NCI-H1048 (cell line): ENCODE measurements at regions not wholly inside any gene's neighbourhood (a gene's known extent, or its start where the extent isn't known, plus 50 kb on each side); places are given as distances from the start of the nearest gene placed in this dataset.
A peak's percentile ranks its signal among the peaks of the same experiment; 100 is the strongest.
"Not testable (repeated sequence)": the region's sequence is repeated elsewhere in the genome, so short reads cannot be mapped to it uniquely, and the experiment has no call there.

ENCODE experiments used
- DNase-seq: peaks from one replicate; lab custom pipeline; 2025; lab: John Stamatoyannopoulos, UW

DNA sequence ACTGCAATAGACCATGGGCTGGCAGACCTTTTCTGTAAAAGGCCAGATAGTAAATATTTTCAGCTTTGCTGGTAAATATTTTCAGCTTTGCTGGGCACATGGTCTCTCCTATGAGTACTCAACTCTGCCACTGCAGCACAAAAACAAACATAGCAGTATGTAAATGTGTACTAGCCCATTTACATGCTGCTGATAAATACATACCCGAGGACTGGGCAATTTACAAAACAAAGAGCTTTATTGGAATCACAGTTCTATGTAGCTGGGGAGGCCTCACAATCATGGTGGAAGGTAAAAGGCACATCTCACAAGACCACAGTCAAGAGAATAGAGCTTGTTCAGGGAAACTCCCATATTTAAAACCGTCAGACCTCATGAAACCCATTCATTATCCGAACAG, 793.0 kb downstream of the EDEM1 start:
- no peak for DNase-seq

DNA sequence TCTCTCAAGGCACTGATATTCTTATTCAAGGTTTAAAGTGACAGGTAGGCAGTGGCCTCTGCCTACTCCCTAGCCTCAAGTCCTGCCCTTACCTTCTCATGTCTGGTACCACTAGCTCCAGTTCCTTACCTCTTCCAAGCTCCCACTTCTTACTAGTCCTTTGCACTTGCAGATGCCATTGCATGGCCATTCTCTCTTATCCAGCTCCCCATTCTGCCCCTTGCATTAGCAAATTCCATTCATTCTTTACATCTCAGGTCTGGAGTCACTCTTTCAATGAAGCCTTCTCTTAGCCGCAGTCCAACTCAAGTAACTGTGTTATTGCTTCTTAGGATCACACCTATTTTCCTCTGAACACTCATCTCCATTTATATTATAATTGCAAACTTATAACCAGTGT, 807.1 kb downstream of the EDEM1 start:
- no peak for DNase-seq

DNA sequence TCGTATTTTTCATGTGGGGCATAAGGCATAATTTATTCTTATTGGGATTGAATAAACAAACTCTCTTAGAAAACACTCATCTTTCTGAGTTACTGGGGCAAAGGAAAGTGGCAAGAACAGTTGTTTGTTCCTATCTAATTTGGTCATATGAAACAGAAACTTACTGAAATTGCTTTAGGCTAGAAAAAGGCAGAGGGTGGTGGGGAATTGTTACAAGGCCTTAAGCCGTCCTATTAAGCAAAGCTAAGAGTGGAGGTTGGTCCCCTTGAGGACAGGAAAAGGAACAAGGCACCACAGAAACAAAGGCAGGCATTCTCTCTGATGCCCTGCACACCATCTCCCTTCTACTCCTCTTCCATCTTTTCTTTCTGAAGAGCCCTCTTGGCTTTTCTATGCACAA, 830.9 kb downstream of the EDEM1 start:
- no peak for DNase-seq

DNA sequence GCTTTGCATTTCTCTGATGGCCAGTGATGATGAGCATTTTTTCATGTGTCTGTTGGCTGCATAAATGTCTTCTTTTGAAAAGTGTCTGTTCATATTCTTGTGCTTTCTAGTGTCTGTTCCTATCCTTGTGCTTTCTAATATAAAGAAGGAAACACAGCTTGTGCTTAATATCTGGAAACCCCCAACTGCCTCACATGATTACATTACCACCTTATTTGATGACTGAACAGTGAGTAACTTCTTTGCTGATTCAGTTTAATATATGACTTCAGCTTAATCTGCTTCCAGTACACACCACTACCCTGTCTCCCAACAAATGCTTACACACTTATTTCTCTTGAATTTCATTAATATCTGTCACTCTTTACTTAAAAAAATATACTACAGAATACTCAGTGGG, 835.1 kb downstream of the EDEM1 start:
- DNase-seq = no peak

DNA sequence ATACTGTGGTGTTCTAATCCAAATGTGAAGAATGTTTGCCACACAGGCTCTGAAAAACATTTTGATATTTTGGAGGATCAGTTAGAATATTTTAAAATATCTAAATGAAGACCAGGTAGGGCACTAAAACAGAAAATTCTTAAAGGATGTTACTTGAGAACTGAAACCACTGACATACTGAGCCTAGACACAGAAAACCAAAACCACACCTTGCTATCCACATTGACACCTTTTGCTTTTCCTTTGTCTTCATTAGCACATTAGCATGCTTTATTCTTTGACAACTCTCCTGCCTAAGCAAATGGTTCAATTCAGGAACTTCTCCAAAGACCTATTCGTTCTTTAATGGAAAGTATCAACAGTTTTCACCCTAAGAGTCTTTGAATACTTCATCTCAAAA, 835.9 kb upstream of the GRM7 start:
- no peak for DNase-seq

DNA sequence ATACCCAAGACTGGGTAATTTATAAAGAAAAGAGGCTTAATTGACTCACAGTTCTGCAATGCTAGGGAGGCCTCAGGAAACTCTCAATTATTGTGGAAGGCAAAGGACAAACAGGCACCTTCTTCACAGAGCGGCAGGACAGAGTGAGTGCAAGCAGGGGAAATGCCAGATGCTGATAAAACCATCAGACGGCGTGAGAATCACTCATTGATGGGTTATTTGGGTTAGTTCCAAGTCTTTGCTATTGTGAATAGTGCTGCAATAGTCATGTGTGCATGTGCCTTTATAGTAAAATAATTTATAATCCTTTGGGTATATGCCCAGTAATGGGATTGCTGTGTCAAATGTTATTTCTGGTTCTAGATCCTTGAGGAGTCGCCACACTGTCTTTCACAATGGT, 830.3 kb upstream of the GRM7 start:
- DNase-seq = peak; percentile 24

DNA sequence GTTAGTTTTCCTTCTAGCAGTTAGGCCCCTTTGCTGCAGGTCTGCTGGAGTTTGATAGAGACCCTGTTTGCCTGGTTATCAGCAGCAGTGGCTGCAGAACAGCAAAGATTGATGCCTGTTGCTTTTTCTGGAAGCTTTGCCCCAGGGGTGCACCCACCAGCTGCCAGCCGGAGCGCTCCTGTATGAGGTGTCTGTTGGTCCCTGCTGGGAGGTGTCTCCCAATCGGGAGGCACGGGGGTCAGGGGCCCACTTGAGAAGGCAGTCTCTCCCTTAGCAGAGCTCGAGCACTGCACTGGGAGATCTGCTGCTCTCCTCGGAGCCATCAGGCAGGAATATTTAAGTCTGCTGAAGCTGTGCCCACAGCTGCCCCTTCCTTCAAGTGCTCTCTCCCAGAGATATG, 825.3 kb upstream of the GRM7 start:
- no peak for DNase-seq

DNA sequence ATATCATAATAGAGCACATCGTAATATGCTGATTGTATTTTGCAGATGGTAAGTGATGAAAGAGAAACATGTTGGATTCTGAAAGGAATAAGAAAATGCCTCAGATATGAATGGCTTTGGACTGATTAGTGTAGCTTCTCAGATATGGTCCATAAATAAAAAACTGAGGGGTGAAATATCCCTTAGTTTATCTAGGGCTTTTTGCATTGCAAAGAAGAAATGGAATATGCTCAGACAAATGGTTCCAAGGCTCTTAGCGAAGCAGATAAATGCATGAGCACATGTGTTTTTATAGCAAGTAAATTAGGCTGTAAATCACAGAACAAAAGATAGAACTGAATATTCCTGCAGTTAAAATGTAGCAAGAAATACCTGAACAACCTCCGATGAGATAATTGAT, 820.9 kb upstream of the GRM7 start:
- DNase-seq = no peak

DNA sequence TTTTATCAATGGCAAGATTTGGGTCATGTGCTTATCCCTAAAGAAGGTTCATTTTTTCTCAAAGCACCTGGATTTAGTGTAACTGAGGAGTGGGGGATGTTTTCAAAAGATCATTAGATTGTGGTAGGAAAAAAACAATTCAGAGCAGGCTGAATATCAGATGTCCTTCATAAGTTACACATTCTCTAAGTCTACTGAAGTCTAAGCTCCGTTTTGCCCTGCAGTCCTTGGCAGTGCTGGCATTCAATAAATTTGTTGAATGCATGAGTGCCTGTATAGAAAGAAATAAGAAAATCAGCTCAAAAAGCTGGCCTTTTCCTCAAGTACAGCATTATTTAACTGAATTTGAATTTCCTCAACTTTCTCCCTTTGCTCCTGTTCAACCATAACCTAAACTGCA, 819.0 kb upstream of the GRM7 start:
- no peak for DNase-seq

DNA sequence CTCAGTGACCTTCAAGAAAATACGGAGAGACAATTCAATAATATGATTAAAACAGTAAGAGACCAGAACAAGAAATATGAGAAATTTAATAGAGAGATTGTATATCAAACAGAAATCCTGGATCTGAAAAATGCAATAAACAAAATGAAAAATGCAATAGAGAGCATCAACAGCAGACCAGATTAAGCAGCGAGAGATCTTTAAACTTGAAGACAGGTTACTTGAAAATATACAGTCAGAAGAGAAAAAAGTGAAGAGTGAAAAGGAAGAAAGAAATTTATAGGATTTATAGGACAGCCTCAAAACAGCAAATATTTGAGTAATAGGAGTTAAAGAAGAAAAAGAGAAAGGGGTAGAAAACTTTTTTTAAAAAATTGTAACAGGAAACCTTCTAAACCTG, 813.9 kb upstream of the GRM7 start:
- no peak for DNase-seq

DNA sequence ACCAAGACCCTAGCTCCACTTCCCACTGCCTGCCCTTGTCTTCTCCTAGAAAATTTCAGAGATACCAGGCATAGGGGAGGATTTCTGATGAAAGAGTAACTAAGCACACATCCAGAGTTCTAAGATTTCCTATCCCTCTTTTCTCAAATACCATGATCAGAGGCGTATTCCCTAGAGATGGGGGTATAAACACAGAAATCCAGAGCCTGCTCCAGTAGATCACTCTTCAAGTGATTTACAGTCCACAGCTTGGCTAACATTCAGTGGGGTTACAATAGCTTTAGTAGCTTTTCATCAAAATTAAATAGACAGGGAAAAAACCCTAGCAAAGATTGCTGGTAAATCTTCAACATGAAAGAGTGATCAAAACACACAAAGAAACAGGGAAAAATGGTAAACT, 800.7 kb upstream of the GRM7 start:
- no peak for DNase-seq

DNA sequence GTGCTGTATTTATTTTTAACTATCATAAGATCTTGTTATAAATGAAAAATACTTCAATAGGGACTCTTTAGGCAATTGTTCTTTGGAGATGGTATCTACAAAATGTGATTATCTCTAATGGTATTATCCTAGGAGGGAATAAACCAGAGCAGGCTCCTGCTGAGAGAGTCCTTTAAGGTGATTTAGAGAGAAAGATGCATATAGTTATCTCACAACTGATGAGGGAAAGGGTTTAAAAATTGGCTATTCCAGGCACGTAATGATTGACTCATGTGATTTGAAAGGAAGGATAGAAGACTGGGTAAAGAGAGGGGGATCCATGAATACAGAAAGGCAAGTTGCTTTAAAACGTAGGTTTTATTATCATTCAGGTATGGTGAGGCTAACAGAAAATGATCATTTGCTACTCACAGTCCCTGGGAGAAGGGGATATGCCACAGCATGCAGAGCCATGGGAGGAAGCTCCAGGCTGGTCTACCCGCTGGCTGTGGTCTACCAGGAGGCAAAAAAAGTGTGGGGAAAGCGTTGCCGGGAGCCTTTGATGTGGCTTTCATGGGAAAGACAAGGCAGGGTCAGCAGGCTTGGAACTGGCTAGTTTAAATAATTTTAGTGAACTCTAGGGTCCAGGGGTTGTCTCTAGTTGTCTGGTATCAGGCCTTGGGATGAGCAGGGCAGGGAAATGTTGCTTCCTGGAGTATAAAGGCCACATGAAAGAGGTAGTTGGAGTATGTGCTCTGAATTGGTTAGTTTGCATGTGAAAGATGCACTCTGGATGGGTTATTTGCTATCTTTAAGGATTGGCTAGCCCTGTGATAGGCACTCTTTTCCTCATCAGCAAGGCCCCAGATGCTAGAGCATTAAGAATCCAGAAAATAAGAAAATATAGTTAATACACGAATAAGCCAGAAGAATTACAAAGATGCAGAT, 798.4 kb upstream of the GRM7 start:
- DNase-seq = no peak

DNA sequence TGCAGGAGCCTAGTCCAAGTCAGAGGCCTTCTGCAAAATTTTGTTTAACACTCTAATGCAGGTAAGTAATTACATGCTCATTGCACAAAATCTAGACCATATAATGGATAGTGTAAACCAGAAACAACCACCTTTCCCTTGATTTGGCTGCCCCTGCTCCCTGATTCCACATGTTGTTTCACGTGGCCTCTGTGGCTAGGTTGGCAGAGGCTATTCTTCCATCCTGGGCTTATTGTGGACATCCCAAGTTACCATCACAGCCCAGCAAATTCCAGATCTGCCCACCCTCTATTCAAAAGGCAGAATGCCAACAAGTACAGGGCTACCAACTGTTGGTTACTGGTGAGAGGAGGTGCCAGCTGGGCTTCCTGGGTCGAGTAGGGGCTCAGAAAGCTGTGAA, 794.5 kb upstream of the GRM7 start:
- no peak for DNase-seq

DNA sequence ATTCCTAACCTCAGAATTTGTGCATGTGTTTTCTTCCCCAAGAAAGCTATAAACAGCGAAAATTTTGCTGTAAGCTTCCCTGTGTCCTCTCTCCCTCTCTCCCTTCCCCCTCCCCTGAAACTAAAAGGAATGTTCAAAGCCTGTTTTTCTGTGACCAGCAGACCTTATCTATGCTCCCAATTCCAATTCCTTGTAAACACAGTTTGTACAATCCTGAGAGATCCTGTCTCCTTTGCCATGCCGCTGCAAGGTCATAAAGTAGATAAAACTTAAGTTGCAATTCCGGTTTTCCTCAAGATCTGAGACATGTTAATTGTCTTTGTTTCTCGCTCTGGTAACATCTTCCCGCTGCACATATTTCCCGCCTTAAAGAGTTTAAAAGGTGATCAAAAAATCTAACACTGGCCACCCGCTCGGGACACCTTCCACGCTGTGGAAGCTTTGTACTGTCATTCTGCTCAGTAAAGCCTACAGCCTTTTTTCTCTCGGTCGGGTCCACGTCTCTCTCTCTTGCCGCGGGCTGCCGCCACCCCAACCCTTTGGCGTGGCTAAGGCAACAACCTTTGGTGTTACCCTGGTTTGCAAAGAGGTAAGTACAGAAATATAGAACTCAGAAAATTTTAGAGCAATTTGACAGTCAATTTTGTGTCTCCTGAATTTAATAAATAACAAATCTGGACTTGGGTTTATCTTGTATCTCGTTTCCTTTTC, 793.9 kb upstream of the GRM7 start:
- not testable (repeated sequence) for DNase-seq

DNA sequence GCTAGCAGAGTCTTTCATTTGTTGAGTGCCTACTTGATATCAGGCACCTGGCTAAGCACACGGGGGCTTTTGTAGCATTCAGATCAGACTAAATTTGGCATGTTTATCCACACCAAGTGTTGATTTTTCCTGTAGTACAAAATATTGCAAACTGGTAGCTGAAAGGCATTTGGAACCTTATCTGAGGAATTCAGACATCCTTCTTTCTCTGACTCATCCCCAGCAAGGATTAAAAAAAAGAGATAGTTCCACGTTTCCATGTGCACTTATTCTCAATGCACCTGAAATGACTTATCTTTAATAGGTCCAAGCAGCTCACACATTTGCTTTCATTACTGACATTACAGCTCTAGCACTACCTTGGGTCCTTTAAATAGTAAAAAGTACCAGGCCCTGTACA, 786.0 kb upstream of the GRM7 start:
- no peak for DNase-seq

DNA sequence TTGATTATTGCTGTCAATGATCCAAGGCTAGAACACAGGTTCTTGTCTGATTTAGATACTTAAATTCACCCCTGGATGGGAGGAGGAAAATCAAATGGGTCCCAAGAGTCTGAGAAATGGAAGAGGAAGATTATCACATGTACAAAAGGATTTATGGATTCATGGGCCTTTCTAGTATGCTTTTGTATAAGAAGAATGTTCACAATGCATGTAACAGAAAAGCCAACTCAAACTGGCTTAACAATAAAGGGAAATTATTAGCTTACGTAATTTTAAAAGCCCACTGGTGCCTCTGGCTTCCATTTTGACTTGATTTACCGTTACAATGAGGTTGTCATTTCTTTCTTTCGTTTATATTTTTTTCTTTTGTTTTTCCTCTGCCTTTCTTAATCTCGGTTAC, 782.5 kb upstream of the GRM7 start:
- DNase-seq = no peak

DNA sequence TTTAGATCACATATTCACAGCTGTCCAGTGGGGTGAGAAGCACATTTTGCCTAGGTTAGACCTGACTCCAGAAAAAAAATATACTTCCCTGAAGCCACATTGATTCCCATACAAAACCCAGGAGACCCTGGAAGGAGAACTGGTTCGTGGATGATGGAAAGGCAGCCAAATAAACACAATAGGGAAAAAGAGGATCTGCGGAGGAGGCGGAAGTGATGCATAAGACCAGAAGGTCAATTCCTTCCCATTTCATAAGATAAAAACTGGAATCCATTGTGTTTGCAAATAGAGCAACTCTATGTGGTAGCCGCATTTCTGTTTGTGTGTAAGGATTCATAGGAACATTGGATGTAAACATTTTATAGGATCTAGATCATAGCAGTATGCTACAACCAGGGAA, 781.9 kb upstream of the GRM7 start:
- DNase-seq = no peak

DNA sequence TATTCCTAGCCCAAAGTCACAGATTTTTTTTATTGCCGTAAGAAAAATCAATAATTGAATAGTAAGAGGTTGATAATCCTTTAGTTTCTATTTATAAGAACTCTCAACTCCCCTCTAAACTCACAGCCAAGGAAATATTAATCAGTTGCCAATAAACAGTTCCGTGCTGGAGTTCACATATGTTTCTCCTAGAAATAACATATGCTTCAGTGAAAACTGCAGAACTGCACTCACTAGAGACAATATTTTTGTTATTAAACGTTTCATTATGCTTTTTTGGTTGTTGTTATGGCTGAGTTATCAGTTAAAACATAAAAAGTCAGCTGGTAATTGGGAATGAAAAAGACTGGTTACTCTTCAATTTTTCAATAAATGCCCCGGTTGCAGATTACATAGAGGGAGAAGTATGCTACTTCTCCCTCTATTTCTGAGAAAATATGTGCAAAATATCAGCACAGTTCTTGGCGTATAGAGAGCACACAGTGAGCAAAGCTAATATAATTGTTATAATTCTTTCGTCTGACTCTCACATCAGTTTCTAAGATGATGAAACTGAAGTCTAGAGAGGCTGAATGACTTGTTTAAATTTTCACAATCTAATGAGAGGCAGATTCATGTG, 781.2 kb upstream of the GRM7 start:
- DNase-seq = no peak

DNA sequence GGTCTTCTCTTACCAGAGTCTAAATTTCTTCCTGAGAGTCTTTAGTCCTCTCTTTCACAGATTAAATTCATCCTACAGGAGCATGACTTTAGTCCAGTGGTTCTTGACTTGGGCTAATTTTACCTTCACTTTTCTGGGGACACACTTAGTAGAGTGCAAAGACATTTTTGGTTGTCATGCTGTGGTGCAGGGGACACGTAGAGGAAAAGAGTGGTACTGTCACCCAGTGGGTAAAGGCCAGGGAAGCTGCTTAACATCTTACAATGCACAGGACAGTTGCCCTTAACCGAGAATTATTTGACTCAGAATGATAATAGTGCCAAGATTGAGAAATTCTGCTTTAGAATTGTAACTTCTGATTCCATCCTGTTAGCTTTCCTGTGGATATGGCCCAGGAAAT, 772.5 kb upstream of the GRM7 start:
- no peak for DNase-seq

DNA sequence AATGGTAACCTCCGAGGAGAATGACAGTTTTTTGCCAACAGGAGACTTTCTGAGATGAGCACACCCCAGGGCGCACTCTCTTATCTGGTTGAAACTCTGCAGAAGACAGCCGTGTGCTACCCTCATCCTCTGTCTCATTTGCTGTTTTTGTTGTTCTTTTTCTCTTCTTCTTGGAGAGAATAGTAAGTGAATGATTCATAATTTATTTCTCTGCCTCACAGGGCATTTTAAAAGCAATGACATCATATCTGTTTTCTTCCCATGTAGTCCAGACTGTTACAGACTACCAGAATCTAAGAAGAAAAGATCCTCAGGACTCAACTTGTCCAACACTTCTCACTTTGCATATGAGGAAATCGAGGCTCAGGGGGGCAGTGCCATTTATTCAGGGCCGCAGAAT, 771.1 kb upstream of the GRM7 start:
- DNase-seq = no peak

DNA sequence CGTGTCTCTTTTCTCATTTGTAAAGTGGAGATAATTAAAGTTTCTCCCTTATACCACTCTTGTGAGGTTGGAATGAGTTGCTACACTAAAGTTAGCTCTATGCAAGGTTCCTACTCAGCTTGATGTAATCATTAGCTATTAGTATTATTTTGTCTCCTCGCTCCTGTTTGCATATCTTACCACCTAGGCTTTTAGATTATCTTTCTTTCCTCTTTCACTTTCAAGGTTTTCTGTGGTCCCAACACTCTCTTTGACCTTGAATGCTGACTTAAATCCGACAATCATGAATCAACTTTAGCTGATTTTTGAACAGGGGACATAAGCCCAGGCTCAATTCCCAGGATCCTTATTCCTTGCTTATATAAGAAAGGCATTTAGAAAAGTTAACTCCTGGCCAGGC, 769.7 kb upstream of the GRM7 start:
- no peak for DNase-seq

DNA sequence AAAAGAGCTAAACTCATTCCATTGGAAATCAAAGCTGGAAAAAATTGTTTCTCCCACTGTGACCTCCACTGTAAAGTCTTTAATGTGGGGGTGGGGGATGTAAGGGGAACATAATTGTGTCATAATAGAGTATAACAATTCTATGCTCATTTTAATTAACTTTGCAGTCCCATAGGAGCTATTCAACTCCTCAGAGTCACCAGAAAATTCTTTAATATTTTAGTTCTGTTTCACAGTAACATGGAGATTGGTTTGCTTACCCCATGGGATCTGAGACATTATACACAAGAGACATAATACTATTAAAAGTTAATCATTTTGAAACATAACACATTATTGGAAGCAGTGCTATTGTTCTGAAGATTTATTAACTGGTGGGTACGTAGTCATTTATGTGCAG, 765.9 kb upstream of the GRM7 start:
- no peak for DNase-seq

DNA sequence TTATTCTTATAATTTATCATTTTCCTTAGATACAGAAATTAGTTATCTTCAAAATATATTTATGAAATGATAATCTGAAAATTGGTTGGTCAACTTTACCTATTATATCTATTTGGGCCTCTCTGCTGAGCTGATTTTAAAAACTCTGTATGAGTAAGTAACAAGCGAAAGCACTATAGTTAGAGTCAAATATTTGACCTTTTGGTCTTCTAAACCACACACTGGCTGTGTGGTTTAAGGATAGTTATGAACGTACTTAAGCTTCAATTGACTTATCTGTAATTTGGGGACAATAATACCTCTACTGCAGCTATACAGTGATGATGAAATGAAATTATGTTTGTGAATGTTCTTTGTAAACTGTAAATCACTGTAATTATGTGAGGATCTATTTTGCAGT, 763.9 kb upstream of the GRM7 start:
- DNase-seq = no peak
